ENCODE measurements at regions not wholly inside any gene's neighbourhood (a gene's known extent, or its start where the extent isn't known, plus 50 kb on each side); places are given as distances from the start of the nearest gene placed in this dataset.

DNA sequence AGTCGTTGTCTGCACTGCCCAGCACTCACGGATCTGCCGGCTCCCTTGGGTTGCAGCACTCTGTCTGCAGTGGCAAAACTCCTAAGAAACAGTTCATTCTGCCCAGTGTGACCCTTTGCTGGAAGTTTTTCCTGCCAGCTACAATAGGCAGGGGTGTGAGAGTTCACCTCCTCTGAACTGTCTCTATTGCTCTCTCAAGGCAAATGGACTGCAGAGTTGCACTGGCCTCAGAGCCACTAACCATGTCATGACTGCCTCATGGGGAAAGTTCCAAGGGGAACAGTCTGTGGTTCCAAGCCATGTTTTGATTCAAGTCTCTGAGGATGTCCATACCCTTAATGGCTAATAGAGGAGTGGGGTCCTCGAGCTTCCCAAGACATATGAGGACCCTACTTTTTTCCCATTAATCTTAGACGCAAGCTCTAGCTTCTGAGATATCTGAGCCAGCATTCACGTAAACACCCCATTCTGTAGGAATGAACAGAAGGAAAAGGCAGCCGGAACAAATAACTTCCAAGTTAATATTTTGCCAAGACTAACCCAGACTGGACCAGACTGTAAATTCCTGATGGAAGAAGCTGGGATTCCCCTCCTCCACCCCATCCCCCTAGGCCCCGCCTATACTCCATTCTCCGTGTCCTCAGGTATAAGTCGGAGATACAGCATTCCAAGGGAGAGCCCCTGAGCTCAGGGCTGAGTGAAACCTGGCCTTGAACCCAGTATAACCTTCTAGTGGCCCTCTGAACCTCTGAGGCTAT is 93.8 kb upstream of the AKT3 start:
- DNase-seq, result no peak

DNA sequence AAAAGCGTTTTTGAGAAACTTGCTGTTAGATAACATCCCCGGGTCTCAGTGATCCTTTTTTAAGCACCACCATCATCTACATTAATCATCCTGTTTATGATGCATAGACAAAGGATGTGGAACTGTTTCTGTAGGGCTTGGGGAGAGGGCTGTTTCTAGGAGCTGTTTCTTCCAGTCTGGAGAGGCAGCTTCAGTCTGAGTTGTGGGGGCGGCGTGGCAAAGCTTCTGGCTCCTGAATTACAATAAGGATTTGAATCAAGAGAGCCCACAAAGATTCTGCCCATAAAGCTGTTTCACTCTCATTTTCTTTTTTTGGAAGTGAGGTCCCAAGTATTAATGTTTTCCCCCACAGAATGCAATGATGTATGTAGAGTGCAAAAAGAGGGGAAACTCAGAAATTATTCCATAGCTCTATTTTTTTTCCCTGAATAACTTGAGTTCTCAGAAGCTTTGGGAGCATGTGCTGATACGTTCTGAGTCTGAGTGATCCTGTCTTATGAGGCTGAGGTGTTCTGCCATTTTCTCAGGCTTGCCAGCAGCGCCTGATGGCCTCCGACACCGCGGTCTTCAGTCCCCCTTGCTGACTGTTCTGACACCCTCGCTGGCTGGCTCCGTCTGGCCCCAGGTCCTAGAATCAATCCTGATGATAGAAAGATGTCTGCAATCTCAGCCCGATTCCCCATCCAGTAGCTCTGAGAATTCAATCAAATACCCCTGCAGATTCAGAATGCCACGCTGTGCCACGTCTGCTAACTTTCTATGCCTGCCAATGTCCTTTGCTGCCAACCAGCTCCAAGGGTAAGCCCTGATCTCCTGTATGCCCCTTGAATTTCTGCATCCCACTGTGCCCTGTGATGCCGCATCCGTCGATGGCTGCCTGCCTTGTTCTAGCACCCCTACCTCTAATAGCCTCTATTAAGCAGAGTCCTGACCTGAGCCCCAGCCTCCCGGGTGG is 92.4 kb upstream of the AKT3 start:
- DNase-seq, result no peak

DNA sequence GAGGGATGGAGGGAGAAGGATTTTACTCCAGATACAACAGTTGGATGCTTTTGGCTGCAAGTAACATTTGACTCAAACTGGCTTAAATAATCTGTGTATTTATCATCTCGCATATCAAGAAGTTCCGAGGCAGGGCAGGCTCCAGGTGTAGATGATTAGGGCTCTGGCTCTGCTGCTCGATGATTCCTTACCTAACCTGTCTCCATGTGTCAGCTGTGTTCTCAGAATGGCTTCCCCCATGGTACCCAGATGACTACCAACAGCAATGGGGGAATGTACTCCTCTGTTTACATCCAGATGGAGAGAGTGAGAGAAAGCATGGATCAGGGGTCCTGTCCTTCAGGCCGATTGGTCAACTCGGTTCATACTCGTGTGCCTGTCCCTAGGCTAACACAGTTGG is 90.4 kb upstream of the AKT3 start:
- no peak for DNase-seq

DNA sequence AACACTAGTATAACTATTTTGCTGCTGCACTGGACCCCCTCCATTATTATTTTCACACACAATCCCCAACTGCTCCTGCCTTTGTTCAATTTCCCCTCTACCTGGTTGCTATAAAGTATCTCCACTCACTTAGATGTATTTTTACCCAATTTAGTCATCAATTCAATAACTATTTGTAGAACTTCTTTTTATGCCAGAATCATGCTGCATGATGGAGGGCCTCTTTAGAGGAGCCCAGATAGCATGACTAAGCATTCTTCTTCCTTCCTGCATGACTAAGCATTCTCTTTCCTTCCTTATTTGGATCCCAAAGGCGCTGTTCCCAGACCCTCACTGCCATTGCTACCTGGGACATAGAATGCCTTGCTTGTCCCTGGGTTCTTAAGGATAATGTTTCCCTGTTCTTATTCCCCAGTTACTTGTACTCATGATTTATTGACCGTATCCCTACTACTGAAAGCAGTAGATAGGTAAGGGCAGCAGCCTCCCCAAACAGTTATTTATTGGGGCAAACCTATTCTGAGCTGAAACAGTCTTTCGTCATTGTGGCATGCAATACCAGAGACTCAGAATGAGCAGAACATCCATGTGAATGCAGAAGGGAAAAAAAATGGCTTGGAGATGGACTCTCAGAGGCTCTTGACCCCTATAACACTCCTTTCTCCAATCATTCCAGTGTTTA is 89.3 kb upstream of the AKT3 start:
- no peak for DNase-seq

DNA sequence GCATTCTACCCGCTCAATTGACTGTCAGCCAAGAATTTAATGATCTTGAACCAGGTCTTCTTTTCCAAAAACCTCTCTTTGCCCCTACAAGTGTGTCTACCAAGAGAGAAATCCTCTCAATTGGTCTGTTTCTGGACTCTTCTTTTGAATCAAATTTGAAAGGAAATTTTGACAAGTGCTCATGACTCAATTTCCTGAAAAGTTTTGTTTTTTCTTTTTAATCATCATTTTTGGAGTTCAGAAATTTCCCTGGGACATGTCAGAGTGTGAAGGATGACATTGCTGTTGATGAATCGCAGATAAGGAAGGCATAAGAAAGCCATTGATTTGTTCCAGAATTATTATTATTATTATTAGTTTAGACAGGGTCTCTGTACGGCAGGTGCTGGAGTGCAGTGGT is 88.2 kb upstream of the AKT3 start:
- no peak for DNase-seq

DNA sequence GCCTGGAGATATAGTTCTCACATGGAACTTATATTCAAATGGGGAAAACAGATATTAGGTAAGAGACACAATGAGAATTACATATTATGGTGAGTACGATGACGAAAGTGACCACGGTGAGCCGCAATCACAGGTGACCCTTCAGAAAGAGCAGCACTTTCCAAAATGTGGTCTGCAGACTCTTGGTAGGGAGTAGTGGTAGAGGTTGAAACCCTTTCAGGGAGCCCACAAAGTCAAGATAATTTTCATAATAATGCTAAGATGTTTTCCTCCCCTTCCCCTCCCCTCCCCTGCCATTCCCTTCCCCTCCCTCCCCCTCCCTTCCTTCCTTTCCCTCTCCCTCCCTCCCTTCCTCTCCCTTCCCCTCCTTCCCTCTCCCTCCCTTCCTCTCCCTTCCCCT is 83.5 kb upstream of the AKT3 start:
- DNase-seq, result no peak

DNA sequence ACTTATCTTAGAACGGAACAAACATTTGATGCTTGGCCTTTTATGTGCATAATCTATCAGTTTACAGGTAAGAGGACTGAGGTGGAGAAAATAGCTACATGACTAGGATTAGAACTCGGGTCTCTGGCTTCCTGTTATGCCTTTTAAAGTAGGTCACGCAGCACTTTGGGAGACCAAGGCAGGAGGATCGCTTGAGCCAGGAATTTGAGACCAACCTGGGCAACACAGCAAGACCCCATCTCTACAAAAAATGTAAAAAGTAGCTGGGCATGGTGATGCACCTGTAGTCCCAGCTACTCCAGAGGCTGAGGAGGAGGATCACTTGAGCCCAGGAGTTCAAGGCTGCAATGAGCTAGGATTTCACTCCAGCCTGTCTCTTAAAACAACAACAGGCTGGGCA is 81.9 kb upstream of the AKT3 start:
- no peak for DNase-seq

DNA sequence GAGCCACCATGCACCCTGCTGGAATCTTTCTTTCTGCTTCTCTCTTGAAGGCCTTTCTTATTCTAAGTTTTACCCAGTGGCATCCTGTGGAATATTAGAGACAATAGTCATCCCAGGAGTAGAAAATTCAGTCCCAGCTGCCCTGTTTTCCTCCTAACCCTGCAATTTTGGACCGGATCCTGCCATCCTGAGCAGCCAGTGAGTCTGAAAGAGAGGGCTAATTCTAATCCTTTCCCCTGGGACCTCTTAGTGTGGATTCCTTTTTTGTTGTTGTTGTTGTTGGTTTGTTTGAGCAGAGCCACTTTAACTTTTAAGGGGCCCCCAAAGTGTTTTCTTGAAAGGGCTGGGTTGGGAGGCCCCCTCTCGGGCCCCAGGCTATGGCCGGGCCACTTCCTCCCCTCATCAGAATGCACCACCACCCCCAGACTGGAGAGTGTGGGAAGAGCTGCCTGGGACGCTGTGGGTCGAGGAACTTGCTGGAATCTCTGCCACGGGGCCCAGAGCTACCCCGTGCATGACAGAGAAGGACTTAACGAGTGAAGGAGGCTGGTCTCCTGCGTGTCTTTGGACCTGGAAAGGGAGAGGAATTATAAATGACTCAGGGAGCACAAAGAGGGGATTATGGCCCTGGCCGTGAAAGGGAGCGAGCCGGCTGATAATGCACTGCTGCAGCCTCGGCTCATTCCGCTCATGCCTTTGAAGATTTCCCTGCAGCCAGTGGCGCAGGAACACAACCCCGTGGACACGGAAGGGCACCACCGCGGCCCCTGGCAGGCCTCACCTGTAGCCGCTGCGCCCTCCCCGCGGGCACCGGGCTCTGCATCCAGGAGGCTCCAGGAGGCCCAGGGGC is 81.0 kb upstream of the AKT3 start:
- no peak for DNase-seq

DNA sequence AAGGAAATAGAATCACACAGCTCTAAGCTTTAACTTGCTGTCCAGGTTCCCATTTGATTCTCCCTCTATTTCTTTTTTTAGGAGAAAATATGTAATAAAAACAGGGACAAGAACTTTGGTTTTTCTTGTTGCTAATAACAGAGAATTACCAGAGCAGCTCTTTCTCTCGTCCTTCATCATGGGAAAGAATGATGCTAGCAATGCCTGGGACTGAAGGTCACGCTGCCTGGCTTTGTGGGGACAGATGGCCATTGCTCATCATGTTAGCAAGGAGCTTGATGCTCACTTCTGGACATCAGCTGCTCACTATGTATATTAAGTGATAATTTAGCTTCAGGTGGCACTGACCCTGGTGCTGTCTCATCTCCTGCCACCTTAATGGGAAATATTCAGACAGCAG is 77.3 kb upstream of the AKT3 start:
- no peak for DNase-seq

DNA sequence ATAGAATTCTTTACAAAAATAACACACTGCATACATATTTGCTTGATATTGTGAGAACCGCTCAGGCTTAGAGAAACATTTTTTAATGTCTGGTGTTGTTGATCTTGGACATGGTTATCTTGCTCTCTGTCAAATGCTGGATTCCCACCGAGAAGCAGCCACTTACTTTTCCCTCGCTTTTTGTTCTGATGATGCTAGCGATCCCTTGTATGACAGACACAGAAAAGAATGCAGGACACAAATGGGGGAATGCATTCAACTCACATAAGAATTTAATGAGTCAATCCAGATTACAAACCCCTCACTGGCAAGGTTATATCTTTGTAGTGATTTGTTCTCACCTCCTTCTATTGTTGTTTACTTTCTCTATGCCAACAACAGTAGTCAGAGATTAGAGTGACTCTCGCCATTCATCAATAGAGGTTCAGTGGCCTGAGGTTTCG is 76.8 kb upstream of the AKT3 start:
- DNase-seq, result no peak

DNA sequence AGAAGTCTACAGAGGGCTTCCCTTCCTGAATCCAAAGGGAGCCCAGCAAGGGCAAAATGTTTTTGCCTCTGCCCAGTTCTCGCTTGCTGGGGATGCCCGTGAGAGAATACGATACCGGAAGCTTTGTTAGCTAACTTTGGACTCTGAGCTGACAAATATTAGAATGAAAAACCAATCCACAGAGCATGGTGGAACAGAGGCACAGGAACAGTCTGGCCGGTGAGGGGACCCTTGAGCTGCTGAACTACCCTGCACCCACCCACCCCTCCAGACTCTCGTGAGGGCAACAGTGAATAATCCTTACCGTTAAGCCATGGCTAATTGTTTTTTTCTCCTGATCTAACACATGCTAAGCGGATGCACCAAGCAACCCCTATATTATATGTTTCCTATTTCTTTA is 76.3 kb upstream of the AKT3 start:
- DNase-seq, result no peak

DNA sequence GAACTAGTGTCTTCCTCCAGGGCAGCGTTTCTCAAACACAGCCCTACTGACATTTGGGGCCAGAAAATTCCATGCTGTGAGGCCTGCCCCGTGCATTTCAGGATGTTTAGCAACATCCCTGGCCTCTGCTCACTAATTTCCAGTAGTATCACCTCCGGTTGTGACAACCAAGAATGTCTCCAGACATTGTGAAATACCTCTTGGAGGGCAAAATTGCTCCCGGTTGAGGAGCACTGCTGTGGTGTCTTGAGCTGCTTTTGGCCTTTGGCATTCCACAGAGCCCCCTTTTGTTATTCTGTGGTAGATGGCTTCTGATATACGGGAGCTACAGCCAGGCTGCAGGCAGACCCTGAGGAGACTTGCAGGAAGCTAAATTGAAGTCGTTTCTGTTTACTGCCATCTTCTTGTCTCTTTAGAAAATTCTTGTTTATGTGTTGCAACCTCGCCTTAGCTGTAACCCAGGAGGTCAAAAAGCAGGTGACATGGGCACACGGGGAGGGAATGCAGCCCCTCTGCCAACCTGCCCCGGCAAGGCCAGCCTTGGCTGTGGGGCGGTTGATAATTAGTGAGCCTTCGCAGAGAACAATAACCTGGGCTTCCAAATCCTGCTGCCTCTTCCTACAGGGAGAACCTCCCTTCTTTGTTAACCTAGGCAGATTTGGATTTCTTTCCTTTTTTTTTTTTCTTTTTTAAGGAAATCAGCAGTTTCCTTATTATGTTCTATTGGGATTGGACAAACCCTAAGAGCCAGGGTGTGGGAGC is 74.7 kb upstream of the AKT3 start:
- DNase-seq, result no peak

DNA sequence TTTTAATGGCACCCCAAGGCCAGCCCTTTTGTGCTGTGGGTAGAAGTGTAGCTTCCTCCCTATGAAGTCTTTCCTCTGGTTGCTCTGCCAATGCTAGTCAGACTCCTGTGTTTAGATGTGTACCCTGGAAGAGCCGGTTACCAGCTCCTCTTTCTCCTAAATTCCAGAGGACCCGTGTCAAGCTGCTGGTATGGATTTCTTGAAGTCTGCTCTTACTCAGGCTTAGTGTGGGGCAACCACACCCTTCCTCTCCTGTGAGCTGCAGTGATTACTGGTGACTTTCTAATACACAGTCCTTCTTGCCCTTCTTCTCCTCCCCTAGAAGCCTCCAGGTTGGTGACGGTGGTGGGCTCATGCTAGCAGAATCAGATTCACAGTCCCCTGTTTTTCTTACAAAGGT is 74.1 kb upstream of the AKT3 start:
- DNase-seq, result no peak

DNA sequence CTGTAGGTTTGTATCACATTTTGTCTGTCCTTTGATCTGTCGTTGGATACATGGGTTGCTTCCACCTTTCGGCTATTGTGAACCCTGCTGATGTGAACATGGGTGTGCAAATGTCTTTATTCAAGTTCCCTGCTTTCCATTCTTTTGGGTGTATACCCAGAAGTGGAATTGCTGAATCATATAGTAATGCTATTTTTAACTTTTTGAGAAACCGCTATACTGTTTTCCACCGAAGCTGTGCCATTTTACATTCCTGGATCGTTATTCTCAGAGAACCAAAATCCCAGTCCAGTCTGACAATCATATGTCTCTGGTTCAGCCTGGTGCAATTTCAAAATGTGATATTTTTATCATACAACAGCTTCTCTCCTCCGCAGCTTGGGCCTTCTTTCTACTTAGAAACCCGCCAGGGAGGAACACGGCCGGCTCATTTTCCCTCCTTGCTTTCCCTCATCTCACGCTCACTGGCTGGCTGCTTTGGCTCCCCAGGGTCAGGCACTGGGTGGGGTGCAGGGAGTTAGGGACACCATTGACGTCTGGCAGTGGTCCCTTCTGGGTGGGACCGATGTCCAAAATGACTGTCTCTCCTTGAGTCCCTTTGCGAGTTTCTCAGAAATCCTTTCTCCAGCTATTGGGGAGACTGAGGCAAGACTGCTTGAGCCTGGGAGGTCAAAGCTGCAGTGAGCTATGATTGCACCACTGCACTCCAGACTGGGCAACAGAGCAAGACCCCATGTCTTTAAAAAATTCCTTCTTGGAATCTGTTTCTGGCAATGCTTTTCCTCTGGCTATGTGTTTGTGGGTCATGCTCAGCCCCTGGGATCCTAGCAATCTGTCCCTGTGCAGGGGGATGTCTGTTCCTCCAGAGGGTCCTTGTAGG is 73.5 kb upstream of the AKT3 start:
- DNase-seq, result no peak

DNA sequence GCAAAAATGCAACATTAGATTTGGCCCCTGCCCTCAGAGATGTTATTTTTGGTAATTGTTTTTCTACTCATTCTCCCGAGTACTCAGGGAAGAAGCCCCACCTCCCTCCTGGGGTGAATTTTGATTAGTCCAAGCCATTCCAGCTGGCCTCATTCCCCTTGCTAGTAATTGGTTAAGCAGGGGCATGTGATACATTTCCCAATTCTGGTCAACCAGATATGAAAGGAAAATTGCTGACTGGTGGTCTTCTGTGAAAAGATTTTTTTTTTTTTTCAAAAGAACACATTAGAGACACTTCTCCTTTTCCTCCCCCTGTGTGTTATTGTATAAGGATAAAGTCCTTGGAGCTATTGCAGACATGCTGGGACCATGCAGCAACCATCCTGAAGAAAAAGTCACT is 71.1 kb upstream of the AKT3 start:
- DNase-seq, result no peak

DNA sequence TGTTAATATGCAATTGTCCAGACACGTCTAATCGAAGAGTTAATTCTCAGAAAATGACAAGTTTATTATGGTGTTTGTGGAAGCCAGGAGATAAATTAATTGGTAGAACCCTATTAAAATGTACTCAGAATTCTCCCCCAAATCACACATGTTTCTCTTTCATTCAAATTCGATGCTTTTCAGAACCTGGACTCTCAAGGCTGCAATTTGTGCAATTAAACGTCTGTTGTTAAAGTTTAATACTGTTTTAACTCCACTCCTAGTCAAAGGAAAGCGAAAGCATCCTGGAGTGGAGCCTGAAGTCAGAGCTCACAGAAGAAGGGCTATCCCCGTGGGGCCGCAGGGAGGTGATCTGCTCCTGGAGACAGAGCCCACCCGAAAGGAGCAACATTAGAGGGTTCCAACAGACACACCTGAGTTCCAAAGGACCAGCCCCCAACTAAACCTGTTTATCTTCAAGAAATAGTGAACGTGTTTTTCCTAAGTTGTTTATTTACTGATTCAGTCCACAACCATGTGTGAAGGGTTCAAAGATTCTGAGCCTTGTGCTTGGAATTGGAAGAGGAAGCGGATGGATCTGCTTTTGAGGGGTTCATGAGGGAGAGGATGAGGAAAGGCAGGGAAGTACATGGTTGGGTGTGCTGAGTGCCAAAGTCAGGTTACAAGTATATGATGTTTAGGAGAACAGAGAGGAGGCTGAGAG is 68.0 kb upstream of the AKT3 start:
- no peak for DNase-seq

DNA sequence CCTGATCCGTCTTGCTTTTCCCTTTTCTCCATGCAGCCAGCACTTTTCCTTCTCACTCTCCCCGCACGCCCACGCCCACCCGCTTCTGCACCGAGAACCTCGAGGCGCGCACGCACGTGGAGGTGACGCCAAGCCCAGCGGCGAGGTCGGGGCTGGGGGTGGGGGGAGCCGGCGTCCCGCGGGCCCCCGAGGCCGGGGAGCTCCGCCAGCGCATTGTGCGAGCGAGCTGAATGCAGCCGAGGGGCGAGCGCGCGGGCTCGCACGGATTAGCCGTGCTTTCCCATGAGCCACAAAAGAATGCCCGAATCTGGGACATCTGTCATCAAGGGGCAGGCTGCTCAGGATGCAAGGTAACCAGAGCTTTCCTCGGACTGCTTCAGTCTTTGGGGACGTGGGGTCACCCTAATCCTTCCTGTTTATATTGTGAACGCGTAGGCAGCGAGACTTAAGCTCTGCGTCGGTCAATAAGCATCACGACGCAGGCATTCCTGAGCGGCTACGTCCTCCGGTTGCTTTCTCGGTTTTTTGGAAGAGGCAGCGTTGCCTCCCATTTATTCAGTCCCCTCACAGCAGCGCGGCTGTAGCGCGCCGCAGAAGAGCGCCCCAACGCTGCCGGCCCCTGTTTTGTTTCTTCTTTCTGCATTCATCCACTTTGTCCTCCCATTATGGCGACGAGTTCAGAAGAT is 67.3 kb upstream of the AKT3 start:
- DNase-seq, result peak; percentile 5

DNA sequence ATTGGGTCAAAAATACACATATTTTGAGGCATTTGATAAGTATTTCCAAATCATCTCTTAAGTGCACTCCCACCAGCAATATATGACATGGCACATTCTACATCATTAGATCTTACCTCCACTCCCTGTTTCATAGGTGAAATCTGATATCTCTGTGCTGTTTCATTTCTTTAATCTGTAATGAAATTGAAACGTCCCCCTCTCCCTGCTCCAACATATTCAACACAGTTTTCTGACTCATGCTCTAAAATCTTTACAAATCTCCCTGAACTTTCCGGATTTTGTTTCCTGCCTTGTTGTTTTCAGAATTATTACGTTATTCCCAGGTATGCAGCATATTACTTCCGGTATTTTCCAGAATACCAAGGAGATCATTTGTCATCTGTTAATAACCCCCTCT is 66.1 kb upstream of the AKT3 start:
- DNase-seq, result no peak

DNA sequence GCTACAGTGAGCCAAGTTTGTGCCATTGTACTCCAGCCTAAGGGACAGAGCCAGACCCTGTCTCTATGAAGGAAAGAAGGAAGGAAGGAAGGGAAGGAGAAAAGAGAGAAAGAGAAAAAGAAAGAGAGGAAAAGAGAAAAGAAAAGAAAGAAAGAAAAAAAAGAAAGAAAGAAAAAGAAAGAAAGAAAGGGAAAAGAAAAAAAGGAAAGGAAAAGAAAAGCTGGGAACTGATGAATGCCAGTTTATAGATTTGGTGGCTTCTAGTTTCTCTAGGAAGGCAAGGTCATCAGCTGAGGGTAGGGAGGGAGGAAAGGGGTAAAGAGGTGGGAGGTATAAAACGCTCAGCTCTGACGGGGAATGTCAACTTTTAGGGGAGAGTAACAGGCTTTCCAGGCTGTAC is 62.3 kb upstream of the AKT3 start:
- no peak for DNase-seq

DNA sequence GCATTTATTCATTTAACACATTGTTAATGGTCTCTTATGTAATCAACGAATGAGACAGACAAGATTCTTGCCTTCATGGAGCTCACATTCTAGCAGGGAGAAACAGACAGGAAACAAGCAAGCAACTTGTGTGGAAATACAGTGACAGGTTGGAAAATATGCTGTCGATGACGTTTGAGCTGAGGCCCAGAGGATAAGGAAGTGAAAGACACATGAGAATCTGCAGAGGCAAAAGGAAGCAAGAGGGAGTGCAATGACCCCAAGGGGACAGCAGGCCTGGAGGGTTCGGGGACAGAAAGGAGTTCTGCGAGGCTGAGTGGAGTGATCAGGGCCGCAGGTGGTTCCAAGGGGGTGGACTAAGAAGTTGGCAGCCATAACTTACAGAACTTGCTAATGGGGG is 60.6 kb upstream of the AKT3 start:
- DNase-seq, result no peak
